Bronchial epithelial cell (primary cell): ENCODE measurements at regions not wholly inside any gene's neighbourhood (a gene's known extent, or its start where the extent isn't known, plus 50 kb on each side); places are given as distances from the start of the nearest gene placed in this dataset.

Source experiments
- DNase-seq: peaks from one replicate; pipeline ENCODE4 v3.0.0-alpha.2; 2010; ENCODE audit warnings: low read depth
- FAIRE-seq: peaks from 2 replicates; lab custom pipeline; 2011; peaks lifted over from hg19 to GRCh38; lab: Jason Lieb, UNC
- H3K27me3 ChIP-seq: 2 replicates; pipeline ENCODE4 v1.5.1; 2011; ENCODE audit warnings: low read length; ENCODE audit not compliant: control insufficient read depth, insufficient read depth
- H3K36me3 ChIP-seq: 2 replicates; pipeline ENCODE4 v1.5.1; 2011; ENCODE audit warnings: low read length; ENCODE audit not compliant: control insufficient read depth, insufficient read depth
- H3K4me3 ChIP-seq: 2 replicates; pipeline ENCODE4 v1.5.1; 2011; ENCODE audit warnings: mild to moderate bottlenecking, low read depth, low read length, control low read depth
- TF ChIP-seq, protein P1 (sequence below): IDR thresholded peaks from 2 replicates; pipeline ENCODE4 v1.5.1; 2011; ENCODE audit warnings: mild to moderate bottlenecking, moderate library complexity, low read length, control low read depth, inconsistent platforms; ENCODE audit not compliant: insufficient read depth, severe bottlenecking

GRCh38 chr3:64316971-64317370, 91.7 kb upstream of the PRICKLE2 start:
- FAIRE-seq (no peak), DNase-seq (peak; percentile 77)
- Histone ChIP-seq H3K36me3 (no peaks in the 10 kb centered on the region), H3K27me3 (no peaks in the 10 kb centered on the region), H3K4me3 (no peak overlapping the region)
- TF ChIP-seq, protein P1, sequence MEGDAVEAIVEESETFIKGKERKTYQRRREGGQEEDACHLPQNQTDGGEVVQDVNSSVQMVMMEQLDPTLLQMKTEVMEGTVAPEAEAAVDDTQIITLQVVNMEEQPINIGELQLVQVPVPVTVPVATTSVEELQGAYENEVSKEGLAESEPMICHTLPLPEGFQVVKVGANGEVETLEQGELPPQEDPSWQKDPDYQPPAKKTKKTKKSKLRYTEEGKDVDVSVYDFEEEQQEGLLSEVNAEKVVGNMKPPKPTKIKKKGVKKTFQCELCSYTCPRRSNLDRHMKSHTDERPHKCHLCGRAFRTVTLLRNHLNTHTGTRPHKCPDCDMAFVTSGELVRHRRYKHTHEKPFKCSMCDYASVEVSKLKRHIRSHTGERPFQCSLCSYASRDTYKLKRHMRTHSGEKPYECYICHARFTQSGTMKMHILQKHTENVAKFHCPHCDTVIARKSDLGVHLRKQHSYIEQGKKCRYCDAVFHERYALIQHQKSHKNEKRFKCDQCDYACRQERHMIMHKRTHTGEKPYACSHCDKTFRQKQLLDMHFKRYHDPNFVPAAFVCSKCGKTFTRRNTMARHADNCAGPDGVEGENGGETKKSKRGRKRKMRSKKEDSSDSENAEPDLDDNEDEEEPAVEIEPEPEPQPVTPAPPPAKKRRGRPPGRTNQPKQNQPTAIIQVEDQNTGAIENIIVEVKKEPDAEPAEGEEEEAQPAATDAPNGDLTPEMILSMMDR, result no peak

DNA sequence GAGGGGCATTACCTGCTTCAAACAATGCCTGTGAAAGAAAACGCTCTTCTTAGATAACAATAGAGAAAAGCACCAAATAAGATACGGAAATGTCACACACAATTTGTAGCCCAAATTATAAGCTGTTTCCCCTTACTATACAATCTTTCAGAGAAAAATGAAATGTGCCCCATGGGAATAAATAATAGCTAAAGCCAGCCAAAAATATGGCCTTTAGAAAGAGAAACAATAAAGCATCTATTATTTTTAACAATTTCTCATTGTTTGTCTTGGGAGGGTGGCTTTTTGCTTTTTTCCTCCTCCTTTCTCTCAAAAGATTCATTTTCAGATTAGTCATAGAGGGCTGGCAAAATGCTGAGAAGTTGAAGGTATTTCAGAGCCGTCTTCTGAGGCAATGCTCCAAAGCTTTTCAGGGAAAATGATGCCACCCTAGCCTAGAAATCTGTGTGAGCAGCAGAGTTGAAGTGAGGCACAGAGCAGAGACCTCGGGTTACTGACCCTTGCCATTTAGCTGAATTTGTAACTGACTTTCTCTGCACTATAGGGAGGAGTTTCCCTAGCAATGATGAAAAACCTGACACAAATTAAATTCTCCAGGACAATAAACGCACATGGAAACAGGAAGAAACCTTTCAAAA, 86.3 kb upstream of the PRICKLE2 start:
- no peaks in the 10 kb centered on the region for H3K27me3 ChIP-seq
- FAIRE-seq (no peak), DNase-seq (peak; percentile 9)
- TF ChIP-seq, protein P1, result no peak
- no peak overlapping the region for H3K4me3 ChIP-seq
- H3K36me3 ChIP-seq, result no peaks in the 10 kb centered on the region

GRCh38 chr3:64308931-64309330, 83.7 kb upstream of the PRICKLE2 start:
- no peaks in the 10 kb centered on the region for H3K27me3 ChIP-seq
- FAIRE-seq (no peak), DNase-seq (no peak)
- H3K36me3 ChIP-seq, result no peaks in the 10 kb centered on the region
- TF ChIP-seq, protein P1, result no peak
- H3K4me3 ChIP-seq, result no peak overlapping the region

DNA sequence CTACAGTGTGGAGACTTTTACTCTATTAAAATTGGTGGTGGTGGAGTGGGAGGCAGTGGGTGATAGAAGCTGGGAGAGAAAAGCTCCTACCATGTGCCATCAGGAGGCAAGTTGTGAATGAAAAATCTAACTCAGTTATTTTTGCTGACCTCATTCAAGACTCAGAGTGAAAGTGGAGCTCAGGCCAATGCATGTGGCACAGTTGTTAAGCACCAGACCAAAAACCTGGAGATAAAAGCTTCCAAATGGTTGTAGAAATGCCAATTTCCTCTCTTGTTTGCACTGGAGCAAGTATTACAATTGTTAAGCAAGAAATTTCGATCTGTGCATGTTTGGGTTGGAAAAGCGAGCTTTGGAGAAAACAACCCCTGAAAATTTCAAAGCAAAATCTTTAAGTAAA, 81.5 kb upstream of the PRICKLE2 start:
- TF ChIP-seq, protein P1, result no peak
- Histone ChIP-seq H3K36me3 (no peaks in the 10 kb centered on the region), H3K27me3 (no peaks in the 10 kb centered on the region), H3K4me3 (no peak overlapping the region)
- FAIRE-seq (no peak), DNase-seq (no peak)

- DNase-seq (no peak), FAIRE-seq (no peak)
- H3K27me3 ChIP-seq, result no peaks in the 10 kb centered on the region
- H3K4me3 ChIP-seq, result no peak overlapping the region
- no peaks in the 10 kb centered on the region for H3K36me3 ChIP-seq
- TF ChIP-seq, protein P1, result no peak
These were observed 80.5 kb upstream of the PRICKLE2 start for GRCh38 chr3:64305731-64306130.
